ENCODE measurements at regions not wholly inside any gene's neighbourhood (a gene's known extent, or its start where the extent isn't known, plus 50 kb on each side); places are given as distances from the start of the nearest gene placed in this dataset.

DNA sequence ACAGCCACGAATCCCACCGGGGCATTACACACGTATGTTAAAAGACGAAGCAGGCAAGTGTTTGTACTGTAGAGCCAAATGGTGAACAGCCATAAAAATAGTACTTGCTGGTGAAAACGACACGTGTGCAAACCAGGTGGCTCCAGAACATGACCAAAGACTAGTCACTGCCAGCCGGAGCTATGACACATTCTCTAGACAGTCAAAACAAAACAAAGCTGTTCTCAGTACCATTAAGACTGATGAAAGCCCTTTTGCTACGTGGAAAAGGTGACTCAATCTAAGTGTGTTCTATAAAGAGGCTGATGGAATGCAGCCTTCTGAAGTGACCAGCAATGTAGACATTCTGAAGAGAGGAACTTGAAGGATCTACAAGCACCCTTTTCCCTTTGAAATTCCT, 367.7 kb upstream of the NETO1 start:
- TF ChIP-seq EZH2phosphoT487 (IDR thresholded peaks at IDR 0.05; ENCODE audit: low read depth), result no peak
- TF ChIP-seq, protein P1, sequence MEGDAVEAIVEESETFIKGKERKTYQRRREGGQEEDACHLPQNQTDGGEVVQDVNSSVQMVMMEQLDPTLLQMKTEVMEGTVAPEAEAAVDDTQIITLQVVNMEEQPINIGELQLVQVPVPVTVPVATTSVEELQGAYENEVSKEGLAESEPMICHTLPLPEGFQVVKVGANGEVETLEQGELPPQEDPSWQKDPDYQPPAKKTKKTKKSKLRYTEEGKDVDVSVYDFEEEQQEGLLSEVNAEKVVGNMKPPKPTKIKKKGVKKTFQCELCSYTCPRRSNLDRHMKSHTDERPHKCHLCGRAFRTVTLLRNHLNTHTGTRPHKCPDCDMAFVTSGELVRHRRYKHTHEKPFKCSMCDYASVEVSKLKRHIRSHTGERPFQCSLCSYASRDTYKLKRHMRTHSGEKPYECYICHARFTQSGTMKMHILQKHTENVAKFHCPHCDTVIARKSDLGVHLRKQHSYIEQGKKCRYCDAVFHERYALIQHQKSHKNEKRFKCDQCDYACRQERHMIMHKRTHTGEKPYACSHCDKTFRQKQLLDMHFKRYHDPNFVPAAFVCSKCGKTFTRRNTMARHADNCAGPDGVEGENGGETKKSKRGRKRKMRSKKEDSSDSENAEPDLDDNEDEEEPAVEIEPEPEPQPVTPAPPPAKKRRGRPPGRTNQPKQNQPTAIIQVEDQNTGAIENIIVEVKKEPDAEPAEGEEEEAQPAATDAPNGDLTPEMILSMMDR (IDR thresholded peaks at IDR 0.05; ENCODE audit: low read depth, low read length), result no peak
- Histone ChIP-seq H3K27me3 (ENCODE audit: low read depth, low read length) (no peaks in the 10 kb centered on the region), H2AFZ (ENCODE audit: low read depth, low read length) (no peak overlapping the region), H3K79me2 (ENCODE audit: low read length) (no peaks in the 10 kb centered on the region), H3K4me1 (ENCODE audit: low read length) (peaks cover 9% of the 10 kb centered on the region), H3K9me3 (ENCODE audit: insufficient read depth, low read length) (no peaks in the 10 kb centered on the region), H3K9ac (ENCODE audit: low read length) (no peak overlapping the region), H3K36me3 (replicated peaks; ENCODE audit: low read depth, low read length) (no peaks in the 10 kb centered on the region), H3K4me2 (ENCODE audit: low read length) (no peak overlapping the region), H3K4me3 (ENCODE audit: low read length) (no peak overlapping the region), H3K27ac (ENCODE audit: low read length) (no peak overlapping the region), H4K20me1 (ENCODE audit: insufficient read depth, low read length) (no peaks in the 10 kb centered on the region)

DNA sequence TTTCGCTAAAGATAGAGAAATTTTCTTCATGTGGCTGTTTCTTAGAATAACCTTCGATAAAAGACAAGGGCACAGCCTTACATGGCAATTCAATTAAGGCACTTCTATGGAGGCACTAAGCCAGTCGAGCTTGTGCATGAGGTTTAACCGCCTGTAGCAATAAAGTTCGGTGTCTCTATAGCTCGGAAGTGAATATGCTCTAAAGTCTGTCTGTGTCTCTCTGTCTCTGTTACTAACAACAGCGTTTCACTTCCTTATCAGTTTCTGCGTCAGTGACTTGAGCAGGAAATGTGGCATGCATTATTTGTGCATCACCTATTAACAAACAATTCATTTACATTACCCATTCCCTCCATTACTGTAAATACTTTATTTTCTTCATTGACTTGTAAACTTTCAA, 365.1 kb upstream of the NETO1 start:
- H4K20me1 ChIP-seq (ENCODE audit: insufficient read depth, low read length), result no peaks in the 10 kb centered on the region
- no peaks in the 10 kb centered on the region for H3K9me3 ChIP-seq (ENCODE audit: insufficient read depth, low read length)
- no peak overlapping the region for H3K4me3 ChIP-seq (ENCODE audit: low read length)
- H3K4me1 ChIP-seq (ENCODE audit: low read length), result peaks cover 9% of the 10 kb centered on the region
- no peak overlapping the region for H3K9ac ChIP-seq (ENCODE audit: low read length)
- TF ChIP-seq, protein P1 (IDR thresholded peaks at IDR 0.05; ENCODE audit: low read depth, low read length), result no peak
- TF ChIP-seq EZH2phosphoT487 (IDR thresholded peaks at IDR 0.05; ENCODE audit: low read depth), result no peak
- no peaks in the 10 kb centered on the region for H3K36me3 ChIP-seq (replicated peaks; ENCODE audit: low read depth, low read length)
- no peaks in the 10 kb centered on the region for H3K79me2 ChIP-seq (ENCODE audit: low read length)
- H3K27ac ChIP-seq (ENCODE audit: low read length), result no peak overlapping the region
- H2AFZ ChIP-seq (ENCODE audit: low read depth, low read length), result no peak overlapping the region
- peak overlapping the region; percentile 7; the same call in 1 of the 2 replicates for H3K4me2 ChIP-seq (ENCODE audit: low read length)
- no peaks in the 10 kb centered on the region for H3K27me3 ChIP-seq (ENCODE audit: low read depth, low read length)

DNA sequence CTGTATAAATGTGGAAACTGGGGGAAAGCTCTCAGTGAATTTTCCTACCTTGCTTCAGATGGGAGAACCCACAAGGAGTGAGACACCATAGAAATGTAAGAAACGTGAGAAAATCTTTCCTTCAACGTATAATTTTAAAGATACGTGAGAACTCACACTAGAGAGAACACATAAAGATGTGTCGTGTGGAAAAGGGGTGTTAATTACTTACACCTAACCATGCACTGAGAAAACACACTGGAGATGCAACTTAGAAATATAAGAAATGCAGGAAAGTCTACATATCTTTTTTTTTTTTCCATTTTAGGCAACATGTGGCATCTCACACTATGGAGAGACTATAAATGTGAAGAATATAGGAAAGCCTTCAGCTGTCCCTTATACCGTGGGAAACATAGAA, 352.9 kb upstream of the NETO1 start:
- Histone ChIP-seq H3K27ac (ENCODE audit: low read length) (no peak overlapping the region), H3K79me2 (ENCODE audit: low read length) (no peaks in the 10 kb centered on the region), H3K9ac (ENCODE audit: low read length) (no peak overlapping the region), H2AFZ (ENCODE audit: low read depth, low read length) (no peak overlapping the region), H3K9me3 (ENCODE audit: insufficient read depth, low read length) (peaks cover 24% of the 10 kb centered on the region; the same call in 1 of the 2 replicates), H4K20me1 (ENCODE audit: insufficient read depth, low read length) (no peaks in the 10 kb centered on the region), H3K4me2 (ENCODE audit: low read length) (no peak overlapping the region), H3K36me3 (replicated peaks; ENCODE audit: low read depth, low read length) (no peaks in the 10 kb centered on the region), H3K4me3 (ENCODE audit: low read length) (no peak overlapping the region), H3K4me1 (ENCODE audit: low read length) (no peaks in the 10 kb centered on the region), H3K27me3 (ENCODE audit: low read depth, low read length) (no peaks in the 10 kb centered on the region)
- TF ChIP-seq, protein P1 (IDR thresholded peaks at IDR 0.05; ENCODE audit: low read depth, low read length), result no peak
- no peak for TF ChIP-seq EZH2phosphoT487 (IDR thresholded peaks at IDR 0.05; ENCODE audit: low read depth)

DNA sequence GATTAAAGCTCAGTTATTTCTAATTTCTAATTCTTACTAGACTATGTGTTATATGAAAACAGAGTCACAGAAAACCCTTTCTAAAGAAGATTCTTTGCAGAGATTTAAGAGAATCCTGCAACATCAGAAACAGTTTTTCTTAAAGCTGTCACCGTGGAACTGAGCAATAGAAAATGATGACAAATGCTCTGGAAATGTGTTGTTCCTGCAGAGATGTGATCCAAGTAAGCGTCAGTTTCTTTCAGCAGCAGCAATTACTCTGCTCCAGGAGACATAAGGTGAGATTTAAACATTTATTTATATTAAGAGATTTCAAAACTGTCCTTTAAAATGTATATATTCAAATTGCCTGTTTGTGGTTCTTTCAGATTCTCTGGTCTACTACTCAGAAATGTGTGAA, 350.5 kb upstream of the NETO1 start:
- no peak overlapping the region for H3K27ac ChIP-seq (ENCODE audit: low read length)
- TF ChIP-seq, protein P1 (IDR thresholded peaks at IDR 0.05; ENCODE audit: low read depth, low read length), result no peak
- TF ChIP-seq EZH2phosphoT487 (IDR thresholded peaks at IDR 0.05; ENCODE audit: low read depth), result no peak
- H3K4me1 ChIP-seq (ENCODE audit: low read length), result no peaks in the 10 kb centered on the region
- no peaks in the 10 kb centered on the region for H3K36me3 ChIP-seq (replicated peaks; ENCODE audit: low read depth, low read length)
- H3K4me3 ChIP-seq (ENCODE audit: low read length), result no peak overlapping the region
- H3K27me3 ChIP-seq (ENCODE audit: low read depth, low read length), result no peaks in the 10 kb centered on the region
- peaks cover 19% of the 10 kb centered on the region; the same call in 1 of the 2 replicates for H3K9me3 ChIP-seq (ENCODE audit: insufficient read depth, low read length)
- no peaks in the 10 kb centered on the region for H3K79me2 ChIP-seq (ENCODE audit: low read length)
- no peaks in the 10 kb centered on the region for H4K20me1 ChIP-seq (ENCODE audit: insufficient read depth, low read length)
- no peak overlapping the region for H2AFZ ChIP-seq (ENCODE audit: low read depth, low read length)
- H3K4me2 ChIP-seq (ENCODE audit: low read length), result no peak overlapping the region
- H3K9ac ChIP-seq (ENCODE audit: low read length), result no peak overlapping the region

All from OCI-LY3 (cell line).